ENCODE measurements at regions not wholly inside any gene's neighbourhood (a gene's known extent, or its start where the extent isn't known, plus 50 kb on each side); places are given as distances from the start of the nearest gene placed in this dataset.

GRCh38 chr2:6017736-6018286 is 325.6 kb downstream of the SOX11 start:
- in situ Hi-C loops (cut with HindIII; ENCODE audit: low pct_unique_long_range_greater_than_20kb, low sequenced_read_pairs), result no loop called here
- no peak for DNase-seq (ENCODE audit: low read depth)

GRCh38 chr2:6024229-6024628 is 332.0 kb downstream of the SOX11 start:
- no peak for DNase-seq (ENCODE audit: low read depth)
- in situ Hi-C loops (cut with HindIII; ENCODE audit: low pct_unique_long_range_greater_than_20kb, low sequenced_read_pairs), result no loop called here

DNA sequence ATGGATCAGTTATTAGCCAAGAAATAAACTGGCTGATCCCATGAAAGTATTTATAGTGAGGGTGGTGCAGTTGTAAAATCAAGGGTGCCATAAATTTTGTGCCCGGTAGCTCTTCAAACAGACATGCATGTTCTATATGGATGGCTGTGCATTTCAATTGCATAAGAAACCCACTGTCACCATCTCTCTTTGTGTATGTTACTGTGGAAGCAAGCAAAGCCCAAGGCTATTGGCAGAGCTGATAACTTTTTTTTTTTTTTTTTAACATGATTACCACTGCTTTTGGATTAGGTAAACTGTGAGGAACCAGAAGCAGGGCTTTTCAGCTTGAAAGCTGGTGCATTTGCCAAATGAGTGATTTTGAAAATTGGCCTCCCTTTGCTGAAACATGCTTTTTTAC is 332.6 kb downstream of the SOX11 start:
- DNase-seq (ENCODE audit: low read depth), result no peak
- in situ Hi-C loops (cut with HindIII; ENCODE audit: low pct_unique_long_range_greater_than_20kb, low sequenced_read_pairs), result no loop called here

GRCh38 chr2:6025391-6025790 is 333.2 kb downstream of the SOX11 start:
- DNase-seq (ENCODE audit: low read depth), result no peak
- in situ Hi-C loops (cut with HindIII; ENCODE audit: low pct_unique_long_range_greater_than_20kb, low sequenced_read_pairs), result no loop called here

DNA sequence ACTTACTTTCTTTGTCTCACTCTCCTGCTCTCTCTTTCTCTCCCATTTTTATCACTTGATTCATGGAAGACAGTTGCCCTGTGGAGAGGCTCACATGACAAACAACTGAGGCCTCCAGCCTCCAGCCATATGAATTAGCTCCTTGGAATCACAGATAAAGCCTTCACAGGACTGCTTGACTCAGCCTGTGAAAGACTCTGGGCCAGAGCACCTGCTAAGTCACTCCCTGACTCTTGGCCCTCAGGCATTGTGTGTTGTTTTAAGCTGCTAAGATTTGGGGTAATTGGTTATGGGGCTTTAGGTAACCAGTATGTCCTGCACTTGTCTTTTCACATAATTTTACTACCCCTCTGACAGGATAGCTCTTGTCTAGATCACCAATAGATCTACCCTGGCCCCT is 334.9 kb downstream of the SOX11 start:
- in situ Hi-C loops (cut with HindIII; ENCODE audit: low pct_unique_long_range_greater_than_20kb, low sequenced_read_pairs), result no loop called here
- no peak for DNase-seq (ENCODE audit: low read depth)

DNA sequence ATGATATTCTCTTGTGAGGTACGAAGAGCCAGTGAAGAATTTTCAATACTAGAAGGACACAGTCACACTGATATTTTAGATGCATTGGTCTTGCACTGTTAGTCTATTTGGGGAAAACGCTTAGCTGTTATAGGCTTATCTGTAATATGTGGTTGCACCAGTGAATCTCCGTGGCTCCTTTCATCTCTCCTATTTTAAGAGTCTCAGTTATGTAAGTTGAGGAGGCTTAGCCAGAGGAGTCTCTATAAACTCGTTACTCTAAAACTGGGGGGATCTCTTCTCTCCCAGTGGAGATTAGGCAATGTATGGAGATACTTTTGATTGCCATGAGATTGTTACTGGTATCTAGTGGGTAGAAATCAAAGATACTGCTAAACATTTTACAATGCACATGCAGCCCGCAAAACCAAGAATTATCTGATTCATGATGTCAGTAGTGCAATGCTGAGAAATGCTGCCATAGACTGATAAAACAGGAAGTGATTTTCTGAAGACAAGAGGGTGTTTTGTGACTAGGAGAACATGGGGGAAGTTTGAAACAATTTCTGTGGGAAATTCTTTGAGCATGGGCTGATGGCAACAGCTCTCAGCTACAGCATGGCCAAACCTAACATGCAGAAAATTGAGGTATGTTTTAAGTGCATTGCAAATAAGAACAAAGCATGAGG is 339.1 kb downstream of the SOX11 start:
- DNase-seq (ENCODE audit: low read depth), result no peak
- in situ Hi-C loops (cut with HindIII; ENCODE audit: low pct_unique_long_range_greater_than_20kb, low sequenced_read_pairs), result no loop called here

DNA sequence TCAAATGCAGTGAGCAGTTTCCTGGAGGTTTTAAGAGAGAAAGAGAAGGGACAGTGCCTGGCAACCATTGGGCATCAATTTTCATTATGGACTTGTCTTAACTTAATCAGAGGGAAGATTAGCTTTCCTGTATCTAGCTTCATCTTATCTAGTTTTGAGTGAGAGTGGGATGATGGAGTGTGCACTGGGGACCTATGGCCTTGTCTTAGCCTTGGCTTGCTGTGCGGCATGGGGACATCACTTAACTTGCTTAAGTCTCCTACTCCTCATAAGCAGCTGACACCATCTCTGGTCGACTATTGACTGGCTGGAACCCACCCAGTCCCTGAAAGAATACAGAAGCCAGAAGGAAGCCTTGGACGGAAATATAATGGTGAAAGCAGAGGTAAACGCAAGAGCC is 344.0 kb downstream of the SOX11 start:
- in situ Hi-C loops (cut with HindIII; ENCODE audit: low pct_unique_long_range_greater_than_20kb, low sequenced_read_pairs), result no loop called here
- DNase-seq (ENCODE audit: low read depth), result no peak

DNA sequence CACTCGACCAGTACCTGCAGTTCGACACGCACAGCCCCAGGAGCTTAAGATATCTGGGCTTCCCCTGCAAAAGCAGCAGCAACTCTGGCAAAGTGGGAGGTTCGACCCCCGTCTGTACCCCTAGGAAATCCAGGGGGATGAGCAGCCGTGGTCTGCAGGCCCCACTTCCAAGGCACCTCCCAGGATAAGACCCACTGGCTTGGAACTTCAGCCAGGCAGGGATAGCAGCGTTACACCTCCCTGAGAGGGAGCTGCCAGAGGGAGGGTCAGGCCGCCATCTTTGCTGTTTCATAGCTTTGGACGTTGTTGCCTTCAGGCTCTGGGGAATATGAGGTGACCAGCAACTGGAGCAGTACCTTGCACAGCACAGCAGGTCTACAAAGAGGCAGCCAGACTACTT is 351.1 kb downstream of the SOX11 start:
- in situ Hi-C loops (cut with HindIII; ENCODE audit: low pct_unique_long_range_greater_than_20kb, low sequenced_read_pairs), result no loop called here
- no peak for DNase-seq (ENCODE audit: low read depth)

- DNase-seq (ENCODE audit: low read depth), result no peak
- in situ Hi-C loops (cut with HindIII; ENCODE audit: low pct_unique_long_range_greater_than_20kb, low sequenced_read_pairs), result no loop called here
Observed at GRCh38 chr2:6052649-6053048, 360.5 kb downstream of the SOX11 start.

- DNase-seq (ENCODE audit: low read depth), result no peak
- in situ Hi-C loops (cut with HindIII; ENCODE audit: low pct_unique_long_range_greater_than_20kb, low sequenced_read_pairs), result no loop called here
Observed at GRCh38 chr2:6053743-6054142, 361.6 kb downstream of the SOX11 start.

DNA sequence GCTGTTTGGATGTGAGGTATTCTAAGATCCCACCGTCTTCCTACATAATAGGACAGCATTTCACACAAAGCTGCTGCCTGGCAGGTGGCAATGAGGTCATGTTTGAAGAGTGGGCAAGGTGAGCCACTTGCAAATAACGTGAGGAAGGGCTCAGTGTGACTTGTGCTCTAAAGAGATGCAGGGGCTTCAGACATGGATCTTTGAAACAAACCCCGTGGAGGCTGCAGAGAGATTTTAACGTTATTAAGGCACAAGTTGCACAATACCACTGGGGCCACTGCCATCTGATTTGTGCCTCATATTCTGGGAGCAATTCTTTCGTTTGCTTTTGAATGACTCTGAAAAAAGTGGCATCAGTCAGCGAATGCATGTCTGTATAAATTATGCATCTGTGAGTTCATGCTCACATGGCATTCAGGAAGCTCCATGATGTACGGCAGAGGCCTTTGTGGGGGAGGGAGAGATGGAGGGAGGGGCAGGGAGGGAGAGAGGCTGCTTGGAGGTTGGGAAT is 362.0 kb downstream of the SOX11 start:
- DNase-seq (ENCODE audit: low read depth), result no peak
- in situ Hi-C loops (cut with HindIII; ENCODE audit: low pct_unique_long_range_greater_than_20kb, low sequenced_read_pairs), result no loop called here

DNA sequence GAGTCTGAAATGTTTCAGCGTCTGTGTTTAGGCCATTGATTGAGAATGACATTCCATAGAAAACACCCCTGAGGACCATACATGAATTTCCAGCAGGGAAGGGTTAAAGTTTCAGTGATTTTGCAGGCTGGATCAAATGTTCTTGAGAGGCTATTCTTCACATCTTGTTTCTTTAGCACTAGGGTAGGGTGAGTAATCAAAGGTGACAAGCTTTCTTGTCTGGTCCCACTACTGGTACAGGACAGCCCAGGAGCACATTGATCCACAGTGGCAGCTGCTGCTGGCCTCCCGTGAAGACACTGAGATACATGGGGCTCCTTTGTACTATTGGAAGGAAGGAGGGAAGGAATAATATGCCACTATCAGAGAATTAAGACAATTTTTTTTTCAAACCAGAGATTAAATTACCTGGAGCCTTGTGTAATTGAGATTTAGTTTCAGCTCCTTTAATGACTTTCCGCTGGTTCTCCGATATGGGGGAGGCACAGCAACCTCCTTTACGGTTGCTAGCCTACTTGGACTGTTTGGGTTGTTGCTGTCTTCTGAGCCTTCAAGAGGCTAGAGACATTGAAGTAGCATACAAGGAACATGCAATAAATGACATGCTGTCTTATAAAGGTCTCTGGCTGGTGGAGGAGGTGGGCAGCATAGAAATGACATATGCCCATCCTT is 368.9 kb downstream of the SOX11 start:
- DNase-seq (ENCODE audit: low read depth), result no peak
- in situ Hi-C loops (cut with HindIII; ENCODE audit: low pct_unique_long_range_greater_than_20kb, low sequenced_read_pairs), result no loop called here

- in situ Hi-C loops (cut with HindIII; ENCODE audit: low pct_unique_long_range_greater_than_20kb, low sequenced_read_pairs), result no loop called here
- DNase-seq (ENCODE audit: low read depth), result no peak
Observed at GRCh38 chr2:6064757-6065156, 372.6 kb downstream of the SOX11 start.

- DNase-seq (ENCODE audit: low read depth), result no peak
- in situ Hi-C loops (cut with HindIII; ENCODE audit: low pct_unique_long_range_greater_than_20kb, low sequenced_read_pairs), result no loop called here
Observed at GRCh38 chr2:6065703-6066102, 373.5 kb downstream of the SOX11 start.

DNA sequence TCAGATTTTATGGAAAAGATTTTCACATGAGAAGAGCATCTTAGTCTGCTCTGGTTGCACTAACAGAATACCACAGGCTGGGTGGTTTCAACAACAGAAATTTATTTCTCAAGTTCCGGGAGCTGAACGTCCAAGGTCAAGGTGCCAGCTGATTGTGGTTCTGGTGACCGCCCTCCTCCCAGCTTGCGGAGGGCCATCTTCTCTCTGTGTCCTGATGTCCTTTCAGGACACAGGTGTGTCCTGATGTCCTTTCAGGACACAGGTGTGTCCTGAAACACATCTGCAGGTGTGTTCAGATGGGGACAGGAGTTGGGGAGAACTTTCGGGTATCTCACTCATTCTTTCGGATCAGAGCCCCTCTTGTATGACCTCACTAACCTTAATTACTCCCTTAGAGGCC is 374.9 kb downstream of the SOX11 start:
- no peak for DNase-seq (ENCODE audit: low read depth)
- in situ Hi-C loops (cut with HindIII; ENCODE audit: low pct_unique_long_range_greater_than_20kb, low sequenced_read_pairs), result no loop called here

- DNase-seq (ENCODE audit: low read depth), result no peak
- in situ Hi-C loops (cut with HindIII; ENCODE audit: low pct_unique_long_range_greater_than_20kb, low sequenced_read_pairs), result no loop called here
Observed at GRCh38 chr2:6067806-6068205, 375.6 kb downstream of the SOX11 start.

GRCh38 chr2:6068429-6068828 is 376.2 kb downstream of the SOX11 start:
- in situ Hi-C loops (cut with HindIII; ENCODE audit: low pct_unique_long_range_greater_than_20kb, low sequenced_read_pairs), result no loop called here
- no peak for DNase-seq (ENCODE audit: low read depth)

DNA sequence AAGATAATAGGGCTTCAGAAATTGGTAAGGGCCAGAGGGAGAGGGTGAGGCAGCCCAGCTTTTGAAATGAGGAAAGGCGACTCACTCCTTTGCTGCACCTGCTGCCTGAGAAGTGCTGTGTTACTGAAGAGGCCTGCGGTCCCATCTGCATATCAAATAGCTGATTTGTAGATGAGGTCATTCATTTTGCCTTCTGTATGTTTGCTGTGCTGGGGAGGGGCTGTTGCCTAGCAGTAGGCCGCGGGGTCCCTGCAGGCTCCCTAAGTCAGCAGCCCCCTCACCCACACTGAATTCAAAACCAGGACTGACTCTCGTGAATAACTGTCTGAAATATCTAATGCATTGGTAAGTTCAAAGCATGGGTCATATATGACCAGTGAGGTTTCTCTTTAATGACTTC is 377.2 kb downstream of the SOX11 start:
- DNase-seq (ENCODE audit: low read depth), result no peak
- in situ Hi-C loops (cut with HindIII; ENCODE audit: low pct_unique_long_range_greater_than_20kb, low sequenced_read_pairs), result no loop called here

DNA sequence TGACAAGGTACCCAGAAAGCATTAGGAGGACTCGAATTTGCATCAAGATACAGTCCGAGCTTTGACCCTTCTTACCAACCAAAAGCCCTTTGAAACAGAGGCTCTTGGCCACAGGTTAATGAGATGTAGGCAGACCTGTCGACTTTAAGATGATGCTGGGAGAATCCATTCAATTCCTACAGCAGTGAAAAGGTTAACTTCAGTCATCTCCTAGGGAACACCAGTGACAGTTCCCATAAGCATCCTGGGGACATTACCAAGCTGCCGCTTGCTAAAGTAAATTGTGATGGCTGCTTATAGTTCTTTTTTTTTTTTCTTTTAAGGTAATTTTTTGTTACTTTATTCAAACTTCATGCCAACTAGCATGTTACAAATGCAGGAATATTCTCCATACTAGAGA is 379.3 kb downstream of the SOX11 start:
- in situ Hi-C loops (cut with HindIII; ENCODE audit: low pct_unique_long_range_greater_than_20kb, low sequenced_read_pairs), result no loop called here
- DNase-seq (ENCODE audit: low read depth), result no peak

DNA sequence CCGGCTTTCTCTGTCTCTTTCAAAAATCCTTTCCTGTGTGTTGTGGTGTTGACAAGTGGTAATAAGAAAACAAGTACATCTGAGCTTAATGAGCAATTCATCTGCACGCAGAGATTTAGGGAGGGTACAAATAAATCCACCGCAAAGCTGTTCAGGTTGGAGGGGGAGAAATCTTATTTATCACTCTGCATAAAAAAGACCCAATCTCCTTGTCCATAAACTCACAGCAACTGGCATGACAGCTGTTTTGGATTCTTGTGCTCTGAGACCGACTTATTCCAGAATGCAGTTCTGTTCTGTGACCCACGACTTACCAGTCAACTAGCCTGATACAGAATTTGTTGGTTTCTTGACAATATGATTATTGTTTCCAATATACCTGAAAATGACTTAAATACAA is 380.1 kb downstream of the SOX11 start:
- in situ Hi-C loops (cut with HindIII; ENCODE audit: low pct_unique_long_range_greater_than_20kb, low sequenced_read_pairs), result no loop called here
- DNase-seq (ENCODE audit: low read depth), result no peak
